Vagina (tissue), 2 donors: ENCODE measurements at regions not wholly inside any gene's neighbourhood (a gene's known extent, or its start where the extent isn't known, plus 50 kb on each side); places are given as distances from the start of the nearest gene placed in this dataset.

Source experiments
- DNase-seq, 2 donors: peaks; one replicate each; pipeline ENCODE4 v3.0.0-alpha.2; 2017; ENCODE audit errors: extremely low spot score in 2 of 2
- H3K27ac ChIP-seq: fragments of 200-600 bp; sonication (generic); one replicate; pipeline ENCODE4 v1.5.1; 2019
- H3K27me3 ChIP-seq: fragments of 200-600 bp; sonication (generic); one replicate; pipeline ENCODE4 v1.5.1; 2019
- H3K36me3 ChIP-seq, 2 donors: fragments of 200-600 bp; sonication (generic); one replicate each; pipeline ENCODE4 v1.5.1; 2017 to 2019
- H3K4me1 ChIP-seq: fragments of 200-600 bp; sonication (generic); one replicate; pipeline ENCODE4 v1.5.1; 2019
- H3K4me3 ChIP-seq, 2 donors: fragments of 200-600 bp; sonication (generic); 1 replicate in 1 of 2; 2 replicates in 1 of 2; pipeline ENCODE4 v1.5.1; 2016 to 2019
- H3K9me3 ChIP-seq: fragments of 200-600 bp; sonication (generic); one replicate; pipeline ENCODE4 v1.5.1; 2019
- POLR2A ChIP-seq, 2 donors: fragments of 450-650 bp; IDR thresholded peaks; one replicate each; pipeline ENCODE4 v1.6.1; 2017; ENCODE audit warnings: antibody characterized with exemption in 2 of 2, mild to moderate bottlenecking in 2 of 2, moderate library complexity in 2 of 2
- POLR2AphosphoS5 ChIP-seq, 2 donors: sonication (generic); formaldehyde crosslinking; IDR thresholded peaks; one replicate each; pipeline ENCODE4 v1.9.0; 2017; ENCODE audit warnings: antibody characterized with exemption in 2 of 2, mild to moderate bottlenecking in 2 of 2, low read depth in 1 of 2; ENCODE audit not compliant: insufficient read depth in 1 of 2
- intact Hi-C: fragments of 100-400 bp; cut with DNase I; formaldehyde crosslinking; loops from one replicate; pipeline ENCODE4 v1.15.1; 2023
- TF ChIP-seq, protein P1 (sequence below), 3 experiments: fragments of 450-650 bp in 2 of 3; fragments of 200-600 bp in 1 of 3; sonication (generic) in 1 of 3; IDR thresholded peaks; one replicate each; pipeline ENCODE4 v1.5.1; 2017 to 2019; ENCODE audit warnings: antibody characterized with exemption in 3 of 3, mild to moderate bottlenecking in 2 of 3, moderate library complexity in 2 of 3

DNA sequence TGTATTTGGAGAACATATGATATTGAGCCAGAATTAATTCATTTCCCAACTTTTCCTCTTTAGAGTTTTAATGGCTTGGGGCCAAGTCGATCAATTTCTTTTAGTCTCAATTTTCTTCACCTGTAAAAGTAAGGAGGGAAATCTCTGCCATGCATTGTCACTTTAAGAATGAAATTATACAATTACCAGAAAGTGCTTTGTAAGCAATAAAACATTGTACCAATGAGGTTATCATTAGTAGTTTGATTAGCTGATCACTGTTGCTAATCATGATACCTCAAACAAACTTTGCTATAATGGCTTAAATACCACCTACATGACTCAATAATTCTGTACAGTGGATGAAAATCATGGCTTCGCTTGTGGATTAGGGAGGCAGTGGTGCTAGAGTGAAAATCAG is 1525.8 kb upstream of the GOT2 start:
- intact Hi-C loops: no loop called here
- Histone ChIP-seq H3K9me3 (no peaks in the 10 kb centered on the region), H3K4me1 (no peaks in the 10 kb centered on the region), H3K27me3 (no peaks in the 10 kb centered on the region), H3K4me3 (no peak overlapping the region), H3K36me3 (no peaks in the 10 kb centered on the region), H3K27ac (no peak overlapping the region)
- TF ChIP-seq POLR2AphosphoS5 (IDR thresholded peaks at IDR 0.05; ENCODE audit: insufficient read depth in 1 of 2, low read depth in 1 of 2): no peak
- DNase-seq: no peak

DNA sequence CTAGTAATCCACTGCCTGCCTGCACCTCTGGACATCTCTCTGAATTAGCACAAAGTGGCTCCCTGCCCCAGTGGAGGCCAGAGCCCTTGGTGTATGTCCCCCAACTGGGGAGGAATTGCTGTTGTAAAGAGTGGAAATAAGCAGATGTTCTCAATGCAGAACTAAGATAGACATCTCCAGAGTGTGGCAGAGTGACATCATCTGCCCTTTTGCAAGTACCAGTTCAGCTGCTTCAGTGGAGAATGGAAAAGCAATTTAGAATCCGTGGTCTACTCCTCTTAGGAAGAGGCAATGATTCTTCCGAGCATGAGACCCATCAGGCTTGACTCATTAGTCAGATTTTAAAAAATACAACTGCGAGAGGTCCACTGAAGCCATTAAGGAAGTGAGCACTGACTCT is 1512.0 kb upstream of the GOT2 start:
- Histone ChIP-seq H3K4me3 (no peak overlapping the region), H3K36me3 (no peaks in the 10 kb centered on the region), H3K4me1 (no peaks in the 10 kb centered on the region), H3K9me3 (no peaks in the 10 kb centered on the region), H3K27ac (no peak overlapping the region), H3K27me3 (no peaks in the 10 kb centered on the region)
- intact Hi-C loops: no loop called here
- no peak for TF ChIP-seq POLR2A (IDR thresholded peaks at IDR 0.05)
- TF ChIP-seq, protein P1, sequence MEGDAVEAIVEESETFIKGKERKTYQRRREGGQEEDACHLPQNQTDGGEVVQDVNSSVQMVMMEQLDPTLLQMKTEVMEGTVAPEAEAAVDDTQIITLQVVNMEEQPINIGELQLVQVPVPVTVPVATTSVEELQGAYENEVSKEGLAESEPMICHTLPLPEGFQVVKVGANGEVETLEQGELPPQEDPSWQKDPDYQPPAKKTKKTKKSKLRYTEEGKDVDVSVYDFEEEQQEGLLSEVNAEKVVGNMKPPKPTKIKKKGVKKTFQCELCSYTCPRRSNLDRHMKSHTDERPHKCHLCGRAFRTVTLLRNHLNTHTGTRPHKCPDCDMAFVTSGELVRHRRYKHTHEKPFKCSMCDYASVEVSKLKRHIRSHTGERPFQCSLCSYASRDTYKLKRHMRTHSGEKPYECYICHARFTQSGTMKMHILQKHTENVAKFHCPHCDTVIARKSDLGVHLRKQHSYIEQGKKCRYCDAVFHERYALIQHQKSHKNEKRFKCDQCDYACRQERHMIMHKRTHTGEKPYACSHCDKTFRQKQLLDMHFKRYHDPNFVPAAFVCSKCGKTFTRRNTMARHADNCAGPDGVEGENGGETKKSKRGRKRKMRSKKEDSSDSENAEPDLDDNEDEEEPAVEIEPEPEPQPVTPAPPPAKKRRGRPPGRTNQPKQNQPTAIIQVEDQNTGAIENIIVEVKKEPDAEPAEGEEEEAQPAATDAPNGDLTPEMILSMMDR (IDR thresholded peaks at IDR 0.05): no peak
- no peak for TF ChIP-seq POLR2AphosphoS5 (IDR thresholded peaks at IDR 0.05; ENCODE audit: insufficient read depth in 1 of 2, low read depth in 1 of 2)
- DNase-seq: no peak

DNA sequence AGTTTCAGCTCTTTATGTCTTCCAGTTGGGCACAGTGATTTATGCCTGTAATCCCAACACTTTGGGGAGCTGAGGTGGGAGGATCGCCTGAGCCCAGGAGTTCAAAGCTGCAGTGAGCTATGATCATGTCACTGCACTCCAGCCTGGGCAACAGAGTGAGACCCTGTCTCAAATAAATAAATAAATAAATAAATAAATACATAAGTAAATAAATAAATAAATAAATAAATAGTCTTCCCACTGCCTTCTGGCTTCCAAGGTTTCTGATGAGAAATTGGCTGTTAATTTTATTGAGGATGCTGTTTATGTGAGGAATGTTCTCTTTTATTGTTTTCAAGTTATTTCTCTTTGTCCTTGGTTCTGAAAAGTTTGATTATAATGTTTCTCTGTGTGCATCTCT is 1507.6 kb upstream of the GOT2 start:
- intact Hi-C loops: no loop called here
- Histone ChIP-seq H3K27ac (no peak overlapping the region), H3K4me3 (no peak overlapping the region), H3K4me1 (no peaks in the 10 kb centered on the region), H3K36me3 (no peaks in the 10 kb centered on the region), H3K9me3 (no peaks in the 10 kb centered on the region), H3K27me3 (no peaks in the 10 kb centered on the region)
- TF ChIP-seq, protein P1 (IDR thresholded peaks at IDR 0.05): no peak
- TF ChIP-seq POLR2A (IDR thresholded peaks at IDR 0.05): no peak
- TF ChIP-seq POLR2AphosphoS5 (IDR thresholded peaks at IDR 0.05; ENCODE audit: insufficient read depth in 1 of 2, low read depth in 1 of 2): no peak
- no peak for DNase-seq

DNA sequence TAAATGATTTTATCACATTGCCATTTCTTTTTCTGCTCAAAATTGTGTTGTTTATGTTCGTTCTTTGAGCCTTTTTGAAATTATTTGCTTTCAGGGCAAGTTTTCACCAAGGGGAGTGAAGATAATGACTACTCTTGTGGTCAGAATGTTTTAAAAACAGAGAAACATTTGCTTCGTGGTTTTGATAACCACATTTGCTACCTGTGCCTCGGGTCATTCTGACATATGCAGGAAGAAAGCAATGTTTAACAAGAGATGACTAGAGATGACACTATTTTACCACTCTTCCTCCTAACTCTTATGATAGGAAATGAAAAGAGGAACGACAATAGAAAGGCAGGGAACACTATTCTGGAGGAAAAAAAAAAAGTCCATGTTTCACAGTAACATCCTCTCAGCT is 1496.5 kb upstream of the GOT2 start:
- no peaks in the 10 kb centered on the region for H3K9me3 ChIP-seq
- TF ChIP-seq POLR2A (IDR thresholded peaks at IDR 0.05) (no peak), POLR2AphosphoS5 (IDR thresholded peaks at IDR 0.05; ENCODE audit: insufficient read depth in 1 of 2, low read depth in 1 of 2) (no peak)
- TF ChIP-seq, protein P1 (IDR thresholded peaks at IDR 0.05): no peak
- H3K4me1 ChIP-seq: no peaks in the 10 kb centered on the region
- no peak overlapping the region for H3K27ac ChIP-seq
- H3K4me3 ChIP-seq: no peak overlapping the region
- intact Hi-C loops: no loop called here
- no peaks in the 10 kb centered on the region for H3K36me3 ChIP-seq
- no peak for DNase-seq
- H3K27me3 ChIP-seq: no peaks in the 10 kb centered on the region

DNA sequence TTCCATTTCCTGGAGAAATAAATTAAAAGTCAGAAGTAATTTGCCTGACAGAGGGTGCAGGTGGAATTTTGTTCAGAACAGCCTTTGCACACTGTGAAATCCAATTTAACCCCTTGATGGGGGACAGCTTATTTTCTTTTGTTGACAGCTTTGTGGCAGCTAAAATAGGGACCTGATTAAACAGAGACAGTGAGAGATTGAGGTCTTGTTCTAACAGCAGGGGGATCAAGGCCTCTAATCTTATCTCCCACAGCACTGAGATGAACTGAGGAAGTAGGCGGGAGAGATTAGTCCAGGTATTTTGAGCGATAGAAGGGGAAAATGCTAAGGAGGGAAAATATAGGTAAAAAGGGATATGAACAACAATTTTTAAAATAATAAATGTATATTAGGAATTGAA is 1491.4 kb upstream of the GOT2 start:
- intact Hi-C loops: no loop called here
- H3K4me3 ChIP-seq: no peak overlapping the region
- no peaks in the 10 kb centered on the region for H3K36me3 ChIP-seq
- H3K27me3 ChIP-seq: no peaks in the 10 kb centered on the region
- no peaks in the 10 kb centered on the region for H3K9me3 ChIP-seq
- no peaks in the 10 kb centered on the region for H3K4me1 ChIP-seq
- no peak for DNase-seq
- no peak for TF ChIP-seq POLR2AphosphoS5 (IDR thresholded peaks at IDR 0.05; ENCODE audit: insufficient read depth in 1 of 2, low read depth in 1 of 2)
- TF ChIP-seq, protein P1 (IDR thresholded peaks at IDR 0.05): no peak
- no peak for TF ChIP-seq POLR2A (IDR thresholded peaks at IDR 0.05)
- no peak overlapping the region for H3K27ac ChIP-seq

DNA sequence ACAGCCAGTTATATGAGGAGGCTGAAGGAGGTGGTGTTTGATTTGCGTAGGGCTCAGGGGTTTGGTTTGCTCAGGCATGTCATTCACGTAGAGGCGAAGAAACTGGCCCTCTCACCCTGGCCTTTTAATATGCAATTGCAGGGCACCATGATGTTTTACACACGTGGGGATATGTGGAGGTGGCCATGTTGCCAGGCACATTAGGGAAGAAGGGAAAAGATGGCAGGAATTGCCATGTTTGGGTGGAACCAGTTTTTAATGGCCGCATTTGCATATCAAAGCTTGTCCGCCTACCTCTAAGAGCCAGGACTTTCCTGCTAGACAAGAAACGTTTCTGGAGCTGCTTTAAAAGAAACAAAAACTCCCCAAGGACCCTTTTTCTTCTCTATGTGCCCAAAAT is 1483.7 kb upstream of the GOT2 start:
- intact Hi-C loops: no loop called here
- DNase-seq: no peak
- Histone ChIP-seq H3K27me3 (no peaks in the 10 kb centered on the region), H3K4me1 (no peaks in the 10 kb centered on the region), H3K4me3 (no peak overlapping the region), H3K36me3 (no peaks in the 10 kb centered on the region), H3K27ac (no peak overlapping the region), H3K9me3 (no peaks in the 10 kb centered on the region)
- TF ChIP-seq POLR2A (IDR thresholded peaks at IDR 0.05) (no peak), POLR2AphosphoS5 (IDR thresholded peaks at IDR 0.05; ENCODE audit: insufficient read depth in 1 of 2, low read depth in 1 of 2) (no peak)
- TF ChIP-seq, protein P1 (IDR thresholded peaks at IDR 0.05): no peak
